HEK293 (cell line): ENCODE measurements at regions not wholly inside any gene's neighbourhood (a gene's known extent, or its start where the extent isn't known, plus 50 kb on each side); places are given as distances from the start of the nearest gene placed in this dataset.

Experiments used
- CTCF ChIA-PET: fragments of 350-600 bp; formaldehyde crosslinking; extraction: SDS; loops from one replicate; lab custom pipeline; 2021; ENCODE audit warnings: antibody characterized with exemption; lab: Yijun Ruan, JAX
- POLR2A ChIA-PET: fragments of 300-600 bp; formaldehyde crosslinking; extraction: SDS; loops from one replicate; lab custom pipeline; 2020; ENCODE audit warnings: antibody characterized with exemption, inconsistent platforms; lab: Yijun Ruan, JAX
- H3K27ac ChIP-seq: fragments of 200-500 bp; sonication (Bioruptor generic); 2 replicates; pipeline ENCODE4 v1.5.1; 2014; ENCODE audit warnings: low read depth, low read length, control low read depth, inconsistent platforms; ENCODE audit errors: extremely low read depth
- H3K36me3 ChIP-seq, 2 experiments: fragments of 200-500 bp in 1 of 2; sonication (Bioruptor generic) in 1 of 2; 1 replicate in 1 of 2; 2 replicates in 1 of 2; pipeline ENCODE4 v1.5.1; 2014 to 2017; ENCODE audit warnings: inconsistent platforms in 2 of 2, low read length in 2 of 2; ENCODE audit not compliant: control insufficient read depth in 2 of 2, insufficient read depth in 1 of 2
- H3K4me1 ChIP-seq: fragments of 200-500 bp; sonication (Bioruptor generic); 2 replicates; pipeline ENCODE4 v1.5.1; 2014; ENCODE audit warnings: mild to moderate bottlenecking, low read length, inconsistent platforms; ENCODE audit not compliant: control insufficient read depth, insufficient read depth
- H3K4me3 ChIP-seq: 2 replicates; pipeline ENCODE4 v1.5.1; 2011; ENCODE audit warnings: low read depth, mild to moderate bottlenecking, control low read depth, low read length, moderate library complexity
- H3K9me3 ChIP-seq: fragments of 200-500 bp; sonication (Bioruptor generic); 2 replicates; pipeline ENCODE4 v1.5.1; 2014; ENCODE audit warnings: low read depth, low read length, inconsistent platforms; ENCODE audit not compliant: control insufficient read depth, insufficient read depth
- BCL11B ChIP-seq: fragments of 450-650 bp; formaldehyde crosslinking; IDR thresholded peaks from 2 replicates; pipeline ENCODE4 v1.5.1; 2016; ENCODE audit warnings: low read depth, missing biosample characterization, missing genetic modification characterization
- KLF16 ChIP-seq: fragments of 450-650 bp; formaldehyde crosslinking; IDR thresholded peaks from 2 replicates; pipeline ENCODE4 v1.5.1; 2017; ENCODE audit warnings: missing biosample characterization, missing genetic modification characterization
- ZBTB26 ChIP-seq: fragments of 450-650 bp; formaldehyde crosslinking; optimal IDR thresholded peaks from 2 replicates; pipeline ENCODE3; 2016; ENCODE audit warnings: missing biosample characterization, mild to moderate bottlenecking, missing genetic modification characterization
- ZFP3 ChIP-seq: fragments of 450-650 bp; formaldehyde crosslinking; IDR thresholded peaks from 2 replicates; pipeline ENCODE4 v1.5.1; 2016; ENCODE audit warnings: low read depth, missing biosample characterization, missing genetic modification characterization
- ZIC2 ChIP-seq: fragments of 450-650 bp; formaldehyde crosslinking; IDR thresholded peaks from 2 replicates; pipeline ENCODE4 v1.5.1; 2016; ENCODE audit warnings: missing biosample characterization, missing genetic modification characterization
- ZNF132 ChIP-seq: fragments of 450-650 bp; formaldehyde crosslinking; IDR thresholded peaks from 2 replicates; pipeline ENCODE4 v1.5.1; 2017; ENCODE audit warnings: missing biosample characterization, missing genetic modification characterization, borderline replicate concordance
- ZNF174 ChIP-seq: fragments of 450-650 bp; formaldehyde crosslinking; IDR thresholded peaks from 2 replicates; pipeline ENCODE4 v1.5.0; 2017; ENCODE audit warnings: missing biosample characterization, mild to moderate bottlenecking, missing genetic modification characterization
- ZNF175 ChIP-seq: fragments of 450-650 bp; formaldehyde crosslinking; IDR thresholded peaks from 2 replicates; pipeline ENCODE4 v1.5.1; 2016; ENCODE audit warnings: missing biosample characterization, missing genetic modification characterization
- ZNF202 ChIP-seq: fragments of 450-650 bp; formaldehyde crosslinking; IDR thresholded peaks from 2 replicates; pipeline ENCODE4 v1.5.1; 2016; ENCODE audit warnings: missing biosample characterization, missing genetic modification characterization, borderline replicate concordance
- ZNF239 ChIP-seq: fragments of 450-650 bp; formaldehyde crosslinking; IDR thresholded peaks from 2 replicates; pipeline ENCODE4 v1.5.1; 2016; ENCODE audit warnings: missing biosample characterization, missing genetic modification characterization
- ZNF248 ChIP-seq: fragments of 450-650 bp; formaldehyde crosslinking; IDR thresholded peaks from 2 replicates; pipeline ENCODE4 v1.5.1; 2017; ENCODE audit warnings: missing biosample characterization, missing genetic modification characterization
- ZNF398 ChIP-seq: fragments of 450-650 bp; formaldehyde crosslinking; IDR thresholded peaks from 2 replicates; pipeline ENCODE4 v1.5.1; 2017; ENCODE audit warnings: missing biosample characterization, missing genetic modification characterization
- ZNF404 ChIP-seq: fragments of 450-650 bp; formaldehyde crosslinking; IDR thresholded peaks from 2 replicates; pipeline ENCODE4 v1.5.1; 2017; ENCODE audit warnings: missing biosample characterization, missing genetic modification characterization
- ZNF433 ChIP-seq: fragments of 450-650 bp; formaldehyde crosslinking; IDR thresholded peaks from 2 replicates; pipeline ENCODE4 v1.5.1; 2016; ENCODE audit warnings: missing biosample characterization, missing genetic modification characterization, low read depth
- ZNF529 ChIP-seq: fragments of 450-650 bp; formaldehyde crosslinking; IDR thresholded peaks from 2 replicates; pipeline ENCODE4 v1.5.1; 2017; ENCODE audit warnings: missing genetic modification characterization, missing biosample characterization; ENCODE audit not compliant: insufficient replicate concordance
- ZNF548 ChIP-seq: fragments of 450-650 bp; formaldehyde crosslinking; IDR thresholded peaks from 2 replicates; pipeline ENCODE4 v1.5.1; 2016; ENCODE audit warnings: missing biosample characterization, missing genetic modification characterization
- ZNF558 ChIP-seq: fragments of 450-650 bp; formaldehyde crosslinking; IDR thresholded peaks from 2 replicates; pipeline ENCODE4 v1.5.1; 2016; ENCODE audit warnings: missing biosample characterization, missing genetic modification characterization
- ZNF560 ChIP-seq: fragments of 450-650 bp; formaldehyde crosslinking; IDR thresholded peaks from 2 replicates; pipeline ENCODE4 v1.5.1; 2017; ENCODE audit warnings: missing biosample characterization, missing genetic modification characterization, borderline replicate concordance
- ZNF776 ChIP-seq: fragments of 450-650 bp; formaldehyde crosslinking; IDR thresholded peaks from 2 replicates; pipeline ENCODE4 v1.5.0; 2017; ENCODE audit warnings: missing biosample characterization, missing genetic modification characterization, borderline replicate concordance
- ZSCAN30 ChIP-seq: fragments of 450-650 bp; IDR thresholded peaks from 2 replicates; pipeline ENCODE4 v1.5.1; 2018; ENCODE audit warnings: missing biosample characterization, mild to moderate bottlenecking, missing genetic modification characterization, moderate library complexity
- TF ChIP-seq, protein P1 (sequence below): fragments of 450-650 bp; formaldehyde crosslinking; IDR thresholded peaks from 2 replicates; pipeline ENCODE4 v1.5.1; 2016; ENCODE audit warnings: missing biosample characterization, missing genetic modification characterization
- TF ChIP-seq, protein P2 (sequence below): fragments of 450-650 bp; formaldehyde crosslinking; IDR thresholded peaks from 2 replicates; pipeline ENCODE4 v1.5.1; 2016; ENCODE audit warnings: missing biosample characterization, missing genetic modification characterization
- TF ChIP-seq, protein P3 (sequence below): IDR thresholded peaks from 2 replicates; pipeline ENCODE4 v1.6.1; 2011; ENCODE audit warnings: mild to moderate bottlenecking, low read depth, low read length, borderline replicate concordance
- TF ChIP-seq, protein P4 (sequence below): fragments of 450-650 bp; formaldehyde crosslinking; IDR thresholded peaks from 2 replicates; pipeline ENCODE4 v1.5.1; 2016; ENCODE audit warnings: missing biosample characterization, missing genetic modification characterization

DNA sequence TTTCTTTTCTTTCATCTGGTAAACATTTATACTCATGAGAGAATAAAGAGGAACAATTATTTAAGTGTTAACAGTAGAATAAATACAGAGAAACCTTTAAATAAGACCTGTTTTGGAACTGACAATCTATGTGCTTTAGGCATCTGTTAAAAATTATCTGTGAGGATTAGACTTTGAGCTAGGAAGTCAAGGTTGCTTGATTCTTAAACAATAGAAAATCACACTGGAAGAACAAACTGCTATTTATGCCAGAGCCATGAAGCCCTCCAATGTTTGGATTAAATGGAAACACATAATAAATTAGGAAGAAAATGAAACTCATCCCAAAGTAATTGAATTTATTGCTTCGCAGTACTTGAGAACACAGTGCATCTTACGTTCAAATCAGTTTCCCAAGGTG is 207.2 kb upstream of the NPY2R start:
- TF ChIP-seq ZNF248 (tag by site-specific recombination): no peak
- TF ChIP-seq ZNF548 (tag by site-specific recombination): no peak
- TF ChIP-seq ZIC2 (tag by site-specific recombination): no peak
- TF ChIP-seq ZBTB26 (tag by site-specific recombination): no peak
- TF ChIP-seq, protein P1, sequence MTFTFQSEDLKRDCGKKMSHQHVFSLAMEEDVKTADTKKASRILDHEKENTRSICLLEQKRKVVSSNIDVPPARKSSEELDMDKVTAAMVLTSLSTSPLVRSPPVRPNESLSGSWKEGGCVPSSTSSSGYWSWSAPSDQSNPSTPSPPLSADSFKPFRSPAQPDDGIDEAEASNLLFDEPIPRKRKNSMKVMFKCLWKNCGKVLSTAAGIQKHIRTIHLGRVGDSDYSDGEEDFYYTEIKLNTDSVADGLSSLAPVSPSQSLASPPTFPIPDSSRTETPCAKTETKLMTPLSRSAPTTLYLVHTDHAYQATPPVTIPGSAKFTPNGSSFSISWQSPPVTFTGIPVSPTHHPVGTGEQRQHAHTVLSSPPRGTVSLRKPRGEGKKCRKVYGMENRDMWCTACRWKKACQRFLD (tag by site-specific recombination): no peak
- TF ChIP-seq ZNF174: no peak
- TF ChIP-seq, protein P2, sequence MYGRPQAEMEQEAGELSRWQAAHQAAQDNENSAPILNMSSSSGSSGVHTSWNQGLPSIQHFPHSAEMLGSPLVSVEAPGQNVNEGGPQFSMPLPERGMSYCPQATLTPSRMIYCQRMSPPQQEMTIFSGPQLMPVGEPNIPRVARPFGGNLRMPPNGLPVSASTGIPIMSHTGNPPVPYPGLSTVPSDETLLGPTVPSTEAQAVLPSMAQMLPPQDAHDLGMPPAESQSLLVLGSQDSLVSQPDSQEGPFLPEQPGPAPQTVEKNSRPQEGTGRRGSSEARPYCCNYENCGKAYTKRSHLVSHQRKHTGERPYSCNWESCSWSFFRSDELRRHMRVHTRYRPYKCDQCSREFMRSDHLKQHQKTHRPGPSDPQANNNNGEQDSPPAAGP (tag by site-specific recombination): no peak
- TF ChIP-seq ZSCAN30 (tag by site-specific recombination): no peak
- TF ChIP-seq ZNF398 (tag by site-specific recombination): no peak
- TF ChIP-seq ZNF776 (tag by site-specific recombination): no peak
- TF ChIP-seq ZNF132 (tag by site-specific recombination): no peak
- TF ChIP-seq ZNF202 (tag by site-specific recombination): no peak
- TF ChIP-seq KLF16 (tag by site-specific recombination): no peak
- TF ChIP-seq ZNF175 (tag by site-specific recombination): no peak
- no peak for TF ChIP-seq ZNF239 (tag by site-specific recombination)
- no peak for TF ChIP-seq ZFP3 (tag by site-specific recombination)
- TF ChIP-seq ZNF529 (tag by site-specific recombination): no peak
- TF ChIP-seq, all 188 proteins: peak for 0
- Histone ChIP-seq H3K4me1 (no peaks in the 10 kb centered on the region), H3K9me3 (no peaks in the 10 kb centered on the region), H3K27ac (no peak overlapping the region), H3K4me3 (no peak overlapping the region), H3K36me3 (no peaks in the 10 kb centered on the region)
- ChIA-PET POLR2A (no interaction called here), CTCF (no interaction called here)

DNA sequence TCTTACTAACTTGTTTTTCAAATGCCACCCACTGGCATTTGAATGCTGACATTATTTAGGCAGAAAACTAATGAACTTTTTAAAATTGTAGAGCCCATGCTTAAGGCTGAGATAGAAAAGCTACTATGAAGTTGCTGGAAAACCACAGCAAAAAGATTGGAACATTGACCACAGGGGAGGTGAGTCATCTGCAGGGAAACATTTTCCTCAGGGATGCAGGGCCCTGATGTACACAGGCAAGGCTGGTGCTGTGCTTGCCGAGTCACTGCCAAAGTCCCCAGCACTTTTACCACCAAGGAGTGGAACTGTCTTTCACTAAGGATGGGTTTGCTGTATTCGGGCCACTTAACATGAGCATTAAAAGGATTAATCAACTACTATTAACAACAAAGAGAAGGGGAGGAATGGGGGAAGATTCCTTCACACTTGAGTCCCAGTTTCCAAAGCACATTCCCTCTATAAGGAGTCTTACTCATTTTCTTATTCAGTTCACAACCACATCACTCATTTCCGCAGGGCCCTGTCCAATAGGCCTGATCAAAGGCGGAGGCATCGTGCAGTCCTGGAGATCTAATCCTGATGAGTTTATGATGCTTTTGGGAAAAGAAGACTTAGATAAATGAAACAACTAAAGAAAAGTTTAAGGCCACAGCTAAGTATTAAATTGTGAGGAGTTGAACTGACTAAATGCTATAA is 202.9 kb upstream of the NPY2R start:
- CTCF ChIA-PET: no interaction called here
- Histone ChIP-seq H3K36me3 (no peaks in the 10 kb centered on the region), H3K4me3 (no peak overlapping the region), H3K4me1 (no peaks in the 10 kb centered on the region), H3K9me3 (no peaks in the 10 kb centered on the region), H3K27ac (no peak overlapping the region)
- POLR2A ChIA-PET: no interaction called here
- TF ChIP-seq, protein P3, sequence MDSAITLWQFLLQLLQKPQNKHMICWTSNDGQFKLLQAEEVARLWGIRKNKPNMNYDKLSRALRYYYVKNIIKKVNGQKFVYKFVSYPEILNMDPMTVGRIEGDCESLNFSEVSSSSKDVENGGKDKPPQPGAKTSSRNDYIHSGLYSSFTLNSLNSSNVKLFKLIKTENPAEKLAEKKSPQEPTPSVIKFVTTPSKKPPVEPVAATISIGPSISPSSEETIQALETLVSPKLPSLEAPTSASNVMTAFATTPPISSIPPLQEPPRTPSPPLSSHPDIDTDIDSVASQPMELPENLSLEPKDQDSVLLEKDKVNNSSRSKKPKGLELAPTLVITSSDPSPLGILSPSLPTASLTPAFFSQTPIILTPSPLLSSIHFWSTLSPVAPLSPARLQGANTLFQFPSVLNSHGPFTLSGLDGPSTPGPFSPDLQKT: no peak
- TF ChIP-seq ZNF239 (tag by site-specific recombination) (no peak), ZNF560 (tag by site-specific recombination) (no peak), ZNF404 (tag by site-specific recombination) (no peak), BCL11B (tag by site-specific recombination) (no peak), ZNF558 (no peak), ZNF433 (no peak)
- TF ChIP-seq, protein P4, sequence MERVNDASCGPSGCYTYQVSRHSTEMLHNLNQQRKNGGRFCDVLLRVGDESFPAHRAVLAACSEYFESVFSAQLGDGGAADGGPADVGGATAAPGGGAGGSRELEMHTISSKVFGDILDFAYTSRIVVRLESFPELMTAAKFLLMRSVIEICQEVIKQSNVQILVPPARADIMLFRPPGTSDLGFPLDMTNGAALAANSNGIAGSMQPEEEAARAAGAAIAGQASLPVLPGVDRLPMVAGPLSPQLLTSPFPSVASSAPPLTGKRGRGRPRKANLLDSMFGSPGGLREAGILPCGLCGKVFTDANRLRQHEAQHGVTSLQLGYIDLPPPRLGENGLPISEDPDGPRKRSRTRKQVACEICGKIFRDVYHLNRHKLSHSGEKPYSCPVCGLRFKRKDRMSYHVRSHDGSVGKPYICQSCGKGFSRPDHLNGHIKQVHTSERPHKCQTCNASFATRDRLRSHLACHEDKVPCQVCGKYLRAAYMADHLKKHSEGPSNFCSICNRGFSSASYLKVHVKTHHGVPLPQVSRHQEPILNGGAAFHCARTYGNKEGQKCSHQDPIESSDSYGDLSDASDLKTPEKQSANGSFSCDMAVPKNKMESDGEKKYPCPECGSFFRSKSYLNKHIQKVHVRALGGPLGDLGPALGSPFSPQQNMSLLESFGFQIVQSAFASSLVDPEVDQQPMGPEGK: no peak
